Panc1 (cell line): ENCODE measurements at regions not wholly inside any gene's neighbourhood (a gene's known extent, or its start where the extent isn't known, plus 50 kb on each side); places are given as distances from the start of the nearest gene placed in this dataset.

ENCODE experiments used
- CTCF ChIP-seq: fragments of 450-650 bp; IDR thresholded peaks from 2 replicates; pipeline ENCODE4 v1.5.1; 2017; ENCODE audit warnings: mild to moderate bottlenecking
- REST ChIP-seq, 2 experiments: IDR thresholded peaks; 2 replicates each; pipeline ENCODE4 v1.6.1; 2011 to 2012; ENCODE audit warnings: low read depth in 2 of 2, control low read depth in 1 of 2, low read length in 1 of 2, mild to moderate bottlenecking in 1 of 2, moderate library complexity in 1 of 2; ENCODE audit not compliant: insufficient read depth in 1 of 2

- no peak for TF ChIP-seq CTCF
- TF ChIP-seq REST (IDR thresholded peaks at IDR 0.05; ENCODE audit: insufficient read depth in 1 of 2, low read depth in 2 of 2, low read length in 1 of 2): no peak
Measured at GRCh38 chr10:9834434-9834833, 1183.2 kb upstream of the CELF2 start.
